OCI-LY3 (cell line): ENCODE measurements at regions not wholly inside any gene's neighbourhood (a gene's known extent, or its start where the extent isn't known, plus 50 kb on each side); places are given as distances from the start of the nearest gene placed in this dataset.

Source experiments
- CTCF ChIP-seq: fragments of 200-600, 300-600 bp; sonication (generic); IDR thresholded peaks from 2 replicates; pipeline ENCODE4 v1.5.1; 2014; ENCODE audit warnings: antibody characterized with exemption, low read length, low read depth
- EZH2phosphoT487 ChIP-seq: fragments of 200-600 bp; shearing (Covaris generic); IDR thresholded peaks from 2 replicates; pipeline ENCODE4 v1.6.1; 2018; ENCODE audit warnings: antibody characterized with exemption, mixed run types, low read depth

- no peak for TF ChIP-seq CTCF
- TF ChIP-seq EZH2phosphoT487, result no peak
Measured at GRCh38 chr15:60264088-60264487, 133.7 kb downstream of the ANXA2 start.
